H9 (cell line): ENCODE measurements at regions not wholly inside any gene's neighbourhood (a gene's known extent, or its start where the extent isn't known, plus 50 kb on each side); places are given as distances from the start of the nearest gene placed in this dataset.
A peak's percentile ranks its signal among the peaks of the same experiment; 100 is the strongest.

ENCODE experiments used
- DNase-seq: peaks from one replicate; pipeline ENCODE4 v3.0.0-alpha.2; 2017
- H2AFZ ChIP-seq: one replicate; pipeline ENCODE4 v1.6.1; 2013; ENCODE audit warnings: mild to moderate bottlenecking, low read length, control low read depth, moderate library complexity
- H2AK5ac ChIP-seq: 2 replicates; pipeline ENCODE4 v1.6.1; 2013; ENCODE audit warnings: low read length, control low read depth, mixed read lengths; ENCODE audit not compliant: insufficient read length
- H2BK120ac ChIP-seq: one replicate; pipeline ENCODE4 v1.6.1; 2013; ENCODE audit warnings: low read depth, mild to moderate bottlenecking, low read length, control low read depth, inconsistent platforms; ENCODE audit not compliant: poor library complexity, severe bottlenecking
- H2BK12ac ChIP-seq: 2 replicates; pipeline ENCODE4 v1.6.1; 2013; ENCODE audit warnings: low read length, control low read depth, mixed read lengths, low read depth; ENCODE audit not compliant: insufficient read length
- H2BK15ac ChIP-seq: 2 replicates; pipeline ENCODE4 v1.6.1; 2013; ENCODE audit warnings: low read depth, low read length, control low read depth
- H2BK20ac ChIP-seq: one replicate; pipeline ENCODE4 v1.6.1; 2013; ENCODE audit warnings: low read depth, mild to moderate bottlenecking, low read length, control low read depth, inconsistent platforms; ENCODE audit not compliant: poor library complexity, severe bottlenecking
- H2BK5ac ChIP-seq: 2 replicates; pipeline ENCODE4 v1.6.1; 2013; ENCODE audit warnings: low read length, control low read depth, mixed read lengths; ENCODE audit not compliant: insufficient read length
- H3K14ac ChIP-seq: 2 replicates; pipeline ENCODE4 v1.6.1; 2013; ENCODE audit warnings: low read length, control low read depth; ENCODE audit not compliant: insufficient read depth
- H3K18ac ChIP-seq: 2 replicates; pipeline ENCODE4 v1.6.1; 2013; ENCODE audit warnings: low read depth, mild to moderate bottlenecking, mixed read lengths, low read length, control low read depth; ENCODE audit not compliant: insufficient read length
- H3K23ac ChIP-seq: 2 replicates; pipeline ENCODE4 v1.6.1; 2013; ENCODE audit warnings: low read length, control low read depth, mixed read lengths, low read depth; ENCODE audit not compliant: insufficient read length
- H3K23me2 ChIP-seq: 2 replicates; pipeline ENCODE4 v1.6.1; 2013; ENCODE audit warnings: low read depth, mild to moderate bottlenecking, mixed read lengths, low read length, control low read depth; ENCODE audit not compliant: insufficient read length, poor library complexity, severe bottlenecking
- H3K27ac ChIP-seq: 2 replicates; pipeline ENCODE4 v1.5.1; 2013; ENCODE audit warnings: low read length, control low read depth, mixed read lengths, low read depth; ENCODE audit not compliant: insufficient read length
- H3K27me3 ChIP-seq: 2 replicates; pipeline ENCODE4 v1.6.1; 2013; ENCODE audit warnings: low read length, control low read depth, inconsistent platforms; ENCODE audit not compliant: insufficient read depth
- H3K4ac ChIP-seq: 2 replicates; pipeline ENCODE4 v1.6.1; 2013; ENCODE audit warnings: low read depth, mild to moderate bottlenecking, control low read depth, inconsistent platforms, low read length, moderate library complexity
- H3K4me1 ChIP-seq: 2 replicates; pipeline ENCODE4 v1.6.1; 2013; ENCODE audit warnings: low read length, control low read depth, inconsistent platforms; ENCODE audit not compliant: insufficient read depth
- H3K4me2 ChIP-seq: 2 replicates; pipeline ENCODE4 v1.6.1; 2013; ENCODE audit warnings: low read length, control low read depth, mixed read lengths; ENCODE audit not compliant: insufficient read length, insufficient read depth
- H3K56ac ChIP-seq: 2 replicates; pipeline ENCODE4 v1.6.1; 2013; ENCODE audit warnings: low read depth, mild to moderate bottlenecking, mixed read lengths, low read length, control low read depth; ENCODE audit not compliant: insufficient read length
- H3K79me1 ChIP-seq: 2 replicates; pipeline ENCODE4 v1.6.1; 2013; ENCODE audit warnings: low read depth, mild to moderate bottlenecking, moderate library complexity, low read length, control low read depth, inconsistent platforms; ENCODE audit not compliant: insufficient read depth, poor library complexity, severe bottlenecking
- H3K79me2 ChIP-seq: 2 replicates; pipeline ENCODE4 v1.6.1; 2013; ENCODE audit warnings: low read length, control low read depth, inconsistent platforms; ENCODE audit not compliant: insufficient read depth
- H3K9ac ChIP-seq: 2 replicates; pipeline ENCODE4 v1.6.1; 2013; ENCODE audit warnings: low read length, control low read depth, mixed read lengths; ENCODE audit not compliant: insufficient read length; ENCODE audit errors: extremely low read depth
- H3K9me3 ChIP-seq: one replicate; pipeline ENCODE4 v1.6.1; 2013; ENCODE audit warnings: low read depth, low read length, inconsistent platforms; ENCODE audit not compliant: control insufficient read depth
- H3T11ph ChIP-seq: one replicate; pipeline ENCODE4 v1.6.1; 2013; ENCODE audit warnings: mild to moderate bottlenecking, low read length, control low read depth, inconsistent platforms
- H4K20me1 ChIP-seq: one replicate; pipeline ENCODE4 v1.6.1; 2013; ENCODE audit not compliant: control insufficient read depth, insufficient read length, insufficient read depth
- H4K5ac ChIP-seq: 2 replicates; pipeline ENCODE4 v1.6.1; 2013; ENCODE audit warnings: low read depth, mild to moderate bottlenecking, mixed read lengths, low read length, control low read depth; ENCODE audit not compliant: insufficient read length
- H4K8ac ChIP-seq: replicated peaks from 2 replicates; pipeline ENCODE4 v1.6.1; 2013; ENCODE audit warnings: low read length, control low read depth, mixed read lengths, low read depth; ENCODE audit not compliant: insufficient read length
- H4K91ac ChIP-seq: 2 replicates; pipeline ENCODE4 v1.6.1; 2013; ENCODE audit warnings: low read depth, mild to moderate bottlenecking, moderate library complexity, mixed read lengths, low read length, control low read depth; ENCODE audit not compliant: insufficient read length
- H3K27ac Mint-ChIP-seq, 3 experiments: 2 replicates in 2 of 3; 3 replicates in 1 of 3; pipeline ENCODE4 v1.8.0; 2020 to 2021; ENCODE audit warnings: mixed read lengths in 3 of 3, mild to moderate bottlenecking in 1 of 3, moderate library complexity in 1 of 3
- H3K27me3 Mint-ChIP-seq: 2 replicates; pipeline ENCODE4 v1.8.0; 2021; ENCODE audit warnings: low read depth, mild to moderate bottlenecking, moderate library complexity, mixed read lengths
- H3K36me3 Mint-ChIP-seq, 3 experiments: 2 replicates in 2 of 3; 3 replicates in 1 of 3; pipeline ENCODE4 v1.8.0; 2020 to 2021; ENCODE audit warnings: low read depth in 3 of 3, mixed read lengths in 3 of 3; ENCODE audit not compliant: insufficient read depth in 1 of 3
- H3K4me1 Mint-ChIP-seq, 2 experiments: 2 replicates each; pipeline ENCODE4 v1.8.0; 2020; ENCODE audit warnings: mixed read lengths in 2 of 2
- H3K4me3 Mint-ChIP-seq, 2 experiments: 2 replicates in 1 of 2; 3 replicates in 1 of 2; pipeline ENCODE4 v1.8.0; 2020 to 2021; ENCODE audit warnings: mild to moderate bottlenecking in 2 of 2, mixed read lengths in 2 of 2, moderate library complexity in 1 of 2
- H3K9me3 Mint-ChIP-seq, 2 experiments: 2 replicates in 1 of 2; 3 replicates in 1 of 2; pipeline ENCODE4 v1.8.0; 2020; ENCODE audit warnings: mild to moderate bottlenecking in 2 of 2, mixed read lengths in 2 of 2, moderate library complexity in 1 of 2
- CTCF ChIP-seq: fragments of 200-600 bp; sonication (generic); conservative IDR thresholded peaks from 3 replicates; pipeline ENCODE4 v1.8.0; 2021; ENCODE audit warnings: antibody characterized with exemption, mild to moderate bottlenecking
- WGBS: extraction: QIAGEN DNeasy Blood & Tissue Kit; methylation state at CpG from one replicate; pipeline ENCODE4 v1.1.7; 2013; ENCODE audit warnings: missing lambda C conversion rate, low lambda C conversion rate, mixed read lengths; ENCODE audit not compliant: insufficient read length; ENCODE audit errors: extremely low coverage; 5-methylcytosine and 5-hydroxymethylcytosine counted together

- Histone ChIP-seq H3K27ac (no peak overlapping the region), H2BK20ac (no peak overlapping the region), H2AK5ac (no peak overlapping the region), H3K27me3 (no peaks in the 10 kb centered on the region; the same call in 1 of the 2 replicates), H2BK120ac (no peak overlapping the region), H2BK12ac (no peak overlapping the region), H3T11ph (no peak overlapping the region), H2AFZ (no peak overlapping the region), H4K5ac (no peak overlapping the region), H3K4me2 (no peak overlapping the region), H3K23ac (no peak overlapping the region), H2BK15ac (no peak overlapping the region), H3K79me2 (no peaks in the 10 kb centered on the region), H3K9me3 (no peaks in the 10 kb centered on the region), H3K23me2 (no peaks in the 10 kb centered on the region), H3K4ac (no peak overlapping the region), H3K18ac (no peak overlapping the region), H4K20me1 (no peaks in the 10 kb centered on the region), H3K4me1 (no peaks in the 10 kb centered on the region), H4K8ac (no peak overlapping the region), H4K91ac (no peak overlapping the region), H3K9ac (no peak overlapping the region), H3K56ac (no peak overlapping the region), H3K79me1 (no peaks in the 10 kb centered on the region), H3K14ac (no peak overlapping the region), H2BK5ac (peak overlapping the region; percentile 48)
- no peak for DNase-seq
- Mint-ChIP-seq H3K9me3 (peaks cover 0 to under 1% of the 10 kb centered on the region in 2 experiments; a peak in 1 of 5 replicates), H3K36me3 (no peaks in the 10 kb centered on the region), H3K27me3 (no peaks in the 10 kb centered on the region), H3K27ac (peak overlapping the region in 1 of 3 experiments; percentile 6; a peak in 1 of 7 replicates), H3K4me1 (peaks cover 11 to 15% of the 10 kb centered on the region in 2 experiments), H3K4me3 (no peak overlapping the region)
- WGBS: no CpG with 5 or more reads among the region's 4 CpGs
- TF ChIP-seq CTCF: no peak
Observed at GRCh38 chr2:177000061-177000714, 212.4 kb upstream of the HNRNPA3 start.
